Erythroblast (primary cell): ENCODE measurements at regions not wholly inside any gene's neighbourhood (a gene's known extent, or its start where the extent isn't known, plus 50 kb on each side); places are given as distances from the start of the nearest gene placed in this dataset.

Source experiments
- GATA1 ChIP-seq: IDR thresholded peaks from 2 replicates; pipeline ENCODE4 v1.6.1; 2011; ENCODE audit warnings: low read depth, mild to moderate bottlenecking, control low read depth, low read length, moderate library complexity
- POLR2A ChIP-seq: IDR thresholded peaks from 2 replicates; pipeline ENCODE4 v1.6.1; 2011; ENCODE audit warnings: mild to moderate bottlenecking, low read length

DNA sequence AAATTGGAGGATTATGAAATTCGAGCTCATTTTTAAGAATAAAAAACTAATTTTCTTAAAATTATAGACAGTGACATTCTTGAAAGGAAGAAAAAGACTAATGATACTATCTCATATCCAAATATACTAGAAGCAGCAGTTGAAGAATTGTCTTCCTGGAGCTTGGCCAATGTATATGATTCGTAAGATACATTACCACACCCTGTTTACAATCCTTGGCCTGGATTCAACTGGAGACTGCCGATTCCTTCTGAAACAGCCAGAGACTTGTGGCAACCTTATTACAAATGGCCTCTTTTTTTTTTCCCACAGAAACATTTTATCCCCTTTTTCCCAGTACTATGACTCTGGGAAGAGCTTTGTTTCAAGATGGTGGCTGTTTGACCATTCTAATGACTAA is 571.2 kb upstream of the FAT1 start:
- TF ChIP-seq POLR2A (no peak), GATA1 (no peak)
